ENCODE measurements at regions not wholly inside any gene's neighbourhood (a gene's known extent, or its start where the extent isn't known, plus 50 kb on each side); places are given as distances from the start of the nearest gene placed in this dataset.

GRCh38 chr18:76231402-76231801 lies 263.6 kb downstream of the ZNF516 start:
- no peaks in the 10 kb centered on the region for H3K9me3 ChIP-seq
- TF ChIP-seq CTCF (IDR thresholded peaks at IDR 0.05; ENCODE audit: low read depth, low read length), result no peak
- H3K4me1 ChIP-seq, result no peaks in the 10 kb centered on the region
- no peaks in the 10 kb centered on the region for H3K36me3 ChIP-seq
- DNase-seq, result no peak
- no peaks in the 10 kb centered on the region for H3K27me3 ChIP-seq
- H3K4me3 ChIP-seq (ENCODE audit: low read depth, low read length), result no peak overlapping the region

GRCh38 chr18:76230791-76231190 lies 264.3 kb downstream of the ZNF516 start:
- no peak for DNase-seq
- Histone ChIP-seq H3K4me3 (ENCODE audit: low read depth, low read length) (no peak overlapping the region), H3K4me1 (no peaks in the 10 kb centered on the region), H3K9me3 (no peaks in the 10 kb centered on the region), H3K27me3 (no peaks in the 10 kb centered on the region), H3K36me3 (no peaks in the 10 kb centered on the region)
- no peak for TF ChIP-seq CTCF (IDR thresholded peaks at IDR 0.05; ENCODE audit: low read depth, low read length)

- no peak overlapping the region for H3K4me3 ChIP-seq (ENCODE audit: low read depth, low read length)
- no peaks in the 10 kb centered on the region for H3K9me3 ChIP-seq
- H3K36me3 ChIP-seq, result no peaks in the 10 kb centered on the region
- no peaks in the 10 kb centered on the region for H3K4me1 ChIP-seq
- no peaks in the 10 kb centered on the region for H3K27me3 ChIP-seq
- DNase-seq, result no peak
- no peak for TF ChIP-seq CTCF (IDR thresholded peaks at IDR 0.05; ENCODE audit: low read depth, low read length)
These were observed 266.3 kb downstream of the ZNF516 start for GRCh38 chr18:76228716-76229115.

- DNase-seq, result no peak
- no peaks in the 10 kb centered on the region for H3K27me3 ChIP-seq
- no peak overlapping the region for H3K4me3 ChIP-seq (ENCODE audit: low read depth, low read length)
- H3K36me3 ChIP-seq, result no peaks in the 10 kb centered on the region
- TF ChIP-seq CTCF (IDR thresholded peaks at IDR 0.05; ENCODE audit: low read depth, low read length), result no peak
- H3K9me3 ChIP-seq, result no peaks in the 10 kb centered on the region
- H3K4me1 ChIP-seq, result no peaks in the 10 kb centered on the region
These were observed 267.3 kb downstream of the ZNF516 start for GRCh38 chr18:76227759-76228158.

GRCh38 chr18:76223403-76223802 lies 271.6 kb downstream of the ZNF516 start:
- Histone ChIP-seq H3K36me3 (no peaks in the 10 kb centered on the region), H3K9me3 (no peaks in the 10 kb centered on the region), H3K27me3 (no peaks in the 10 kb centered on the region), H3K4me3 (ENCODE audit: low read depth, low read length) (no peak overlapping the region), H3K4me1 (no peaks in the 10 kb centered on the region)
- no peak for DNase-seq
- TF ChIP-seq CTCF (IDR thresholded peaks at IDR 0.05; ENCODE audit: low read depth, low read length), result no peak

- no peaks in the 10 kb centered on the region for H3K4me1 ChIP-seq
- DNase-seq, result no peak
- H3K27me3 ChIP-seq, result no peaks in the 10 kb centered on the region
- no peaks in the 10 kb centered on the region for H3K36me3 ChIP-seq
- H3K9me3 ChIP-seq, result no peaks in the 10 kb centered on the region
- H3K4me3 ChIP-seq (ENCODE audit: low read depth, low read length), result no peak overlapping the region
- TF ChIP-seq CTCF (IDR thresholded peaks at IDR 0.05; ENCODE audit: low read depth, low read length), result no peak
These were observed 276.0 kb downstream of the ZNF516 start for GRCh38 chr18:76219023-76219422.

Measured in BE2C (cell line).